ENCODE measurements at regions not wholly inside any gene's neighbourhood (a gene's known extent, or its start where the extent isn't known, plus 50 kb on each side); places are given as distances from the start of the nearest gene placed in this dataset.
"Not testable (repeated sequence)": the region's sequence is repeated elsewhere in the genome, so short reads cannot be mapped to it uniquely, and the experiment has no call there.

DNA sequence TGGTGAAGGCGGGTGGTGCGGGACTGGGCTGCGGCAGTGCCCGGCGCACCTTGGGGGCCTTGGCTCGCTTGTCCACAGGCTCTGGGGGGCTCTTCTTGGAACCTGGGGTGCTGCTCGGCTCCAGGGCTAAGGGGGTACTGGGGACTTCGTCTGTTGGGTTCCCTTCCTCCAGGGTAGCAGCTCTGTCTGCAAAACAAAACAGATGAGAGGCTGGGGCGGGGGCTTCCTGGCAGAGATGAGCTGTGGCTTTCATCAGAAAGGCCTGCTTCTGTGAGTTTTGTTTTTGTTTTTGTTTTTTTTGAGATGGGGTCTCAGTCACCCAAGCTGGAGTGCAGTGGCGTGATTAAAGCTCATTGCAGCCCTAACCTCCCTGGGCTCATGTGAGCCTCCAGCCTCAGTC, 425.2 kb upstream of the ZNF722 start:
- TF ChIP-seq CTCF, EP300 (IDR thresholded peaks at IDR 0.05): not testable (repeated sequence)
